ENCODE measurements at regions not wholly inside any gene's neighbourhood (a gene's known extent, or its start where the extent isn't known, plus 50 kb on each side); places are given as distances from the start of the nearest gene placed in this dataset.
A peak's percentile ranks its signal among the peaks of the same experiment; 100 is the strongest.

GRCh38 chr10:131685576-131685975 is 215.2 kb upstream of the PPP2R2D start:
- Mint-ChIP-seq H3K27me3 (peaks cover 3% of the 10 kb centered on the region), H3K36me3 (no peaks in the 10 kb centered on the region), H3K27ac (no peak overlapping the region), H3K4me3 (no peak overlapping the region), H3K4me1 (ENCODE audit: low read depth) (no peaks in the 10 kb centered on the region), H3K9me3 (ENCODE audit: low read depth) (no peaks in the 10 kb centered on the region)

GRCh38 chr10:131686781-131687420 is 213.9 kb upstream of the PPP2R2D start:
- Mint-ChIP-seq H3K4me3 (no peak overlapping the region), H3K27ac (no peak overlapping the region), H3K27me3 (peaks cover 5% of the 10 kb centered on the region), H3K9me3 (ENCODE audit: low read depth) (no peaks in the 10 kb centered on the region), H3K4me1 (ENCODE audit: low read depth) (no peaks in the 10 kb centered on the region), H3K36me3 (no peaks in the 10 kb centered on the region)

- Mint-ChIP-seq H3K36me3 (no peaks in the 10 kb centered on the region), H3K27me3 (peaks cover 9% of the 10 kb centered on the region), H3K4me1 (ENCODE audit: low read depth) (no peaks in the 10 kb centered on the region), H3K27ac (no peak overlapping the region), H3K9me3 (ENCODE audit: low read depth) (no peaks in the 10 kb centered on the region), H3K4me3 (no peak overlapping the region)
Observed at GRCh38 chr10:131688304-131688703, 212.5 kb upstream of the PPP2R2D start.

- Mint-ChIP-seq H3K4me1 (ENCODE audit: low read depth) (no peaks in the 10 kb centered on the region), H3K27ac (no peak overlapping the region), H3K4me3 (no peak overlapping the region), H3K36me3 (no peaks in the 10 kb centered on the region), H3K27me3 (peaks cover 10% of the 10 kb centered on the region), H3K9me3 (ENCODE audit: low read depth) (no peaks in the 10 kb centered on the region)
Observed at GRCh38 chr10:131689016-131689415, 211.8 kb upstream of the PPP2R2D start.

GRCh38 chr10:131689486-131689885 is 211.3 kb upstream of the PPP2R2D start:
- H3K9me3 Mint-ChIP-seq (ENCODE audit: low read depth), result no peaks in the 10 kb centered on the region
- H3K27me3 Mint-ChIP-seq, result peaks cover 10% of the 10 kb centered on the region
- no peaks in the 10 kb centered on the region for H3K4me1 Mint-ChIP-seq (ENCODE audit: low read depth)
- no peaks in the 10 kb centered on the region for H3K36me3 Mint-ChIP-seq
- no peak overlapping the region for H3K27ac Mint-ChIP-seq
- H3K4me3 Mint-ChIP-seq, result no peak overlapping the region

GRCh38 chr10:131689954-131690757 is 210.7 kb upstream of the PPP2R2D start:
- Mint-ChIP-seq H3K36me3 (no peaks in the 10 kb centered on the region), H3K9me3 (ENCODE audit: low read depth) (no peaks in the 10 kb centered on the region), H3K27me3 (peaks cover 10% of the 10 kb centered on the region), H3K27ac (no peak overlapping the region), H3K4me3 (no peak overlapping the region), H3K4me1 (ENCODE audit: low read depth) (no peaks in the 10 kb centered on the region)

- Mint-ChIP-seq H3K4me1 (ENCODE audit: low read depth) (no peaks in the 10 kb centered on the region), H3K27me3 (peaks cover 10% of the 10 kb centered on the region), H3K27ac (peak overlapping the region; percentile 46), H3K36me3 (no peaks in the 10 kb centered on the region), H3K4me3 (no peak overlapping the region), H3K9me3 (ENCODE audit: low read depth) (no peaks in the 10 kb centered on the region)
Observed at GRCh38 chr10:131690805-131691239, 210.0 kb upstream of the PPP2R2D start.

- no peaks in the 10 kb centered on the region for H3K9me3 Mint-ChIP-seq (ENCODE audit: low read depth)
- H3K4me3 Mint-ChIP-seq, result no peak overlapping the region
- no peaks in the 10 kb centered on the region for H3K36me3 Mint-ChIP-seq
- no peaks in the 10 kb centered on the region for H3K4me1 Mint-ChIP-seq (ENCODE audit: low read depth)
- H3K27me3 Mint-ChIP-seq, result peaks cover 12% of the 10 kb centered on the region
- no peak overlapping the region for H3K27ac Mint-ChIP-seq
Observed at GRCh38 chr10:131691481-131692090, 209.2 kb upstream of the PPP2R2D start.

- H3K4me1 Mint-ChIP-seq (ENCODE audit: low read depth), result no peaks in the 10 kb centered on the region
- no peak overlapping the region for H3K4me3 Mint-ChIP-seq
- H3K27me3 Mint-ChIP-seq, result peaks cover 12% of the 10 kb centered on the region
- H3K36me3 Mint-ChIP-seq, result no peaks in the 10 kb centered on the region
- H3K27ac Mint-ChIP-seq, result no peak overlapping the region
- H3K9me3 Mint-ChIP-seq (ENCODE audit: low read depth), result no peaks in the 10 kb centered on the region
Observed at GRCh38 chr10:131692176-131692575, 208.6 kb upstream of the PPP2R2D start.

GRCh38 chr10:131692686-131693334 is 208.0 kb upstream of the PPP2R2D start:
- Mint-ChIP-seq H3K27ac (no peak overlapping the region), H3K36me3 (no peaks in the 10 kb centered on the region), H3K27me3 (peaks cover 12% of the 10 kb centered on the region), H3K4me1 (ENCODE audit: low read depth) (no peaks in the 10 kb centered on the region), H3K9me3 (ENCODE audit: low read depth) (no peaks in the 10 kb centered on the region), H3K4me3 (no peak overlapping the region)

GRCh38 chr10:131693766-131694165 is 207.0 kb upstream of the PPP2R2D start:
- H3K36me3 Mint-ChIP-seq, result no peaks in the 10 kb centered on the region
- H3K27me3 Mint-ChIP-seq, result peaks cover 14% of the 10 kb centered on the region
- no peaks in the 10 kb centered on the region for H3K4me1 Mint-ChIP-seq (ENCODE audit: low read depth)
- no peaks in the 10 kb centered on the region for H3K9me3 Mint-ChIP-seq (ENCODE audit: low read depth)
- H3K27ac Mint-ChIP-seq, result no peak overlapping the region
- H3K4me3 Mint-ChIP-seq, result no peak overlapping the region

GRCh38 chr10:131694168-131694780 is 206.5 kb upstream of the PPP2R2D start:
- H3K27me3 Mint-ChIP-seq, result peaks cover 14% of the 10 kb centered on the region
- no peaks in the 10 kb centered on the region for H3K4me1 Mint-ChIP-seq (ENCODE audit: low read depth)
- no peak overlapping the region for H3K4me3 Mint-ChIP-seq
- H3K27ac Mint-ChIP-seq, result no peak overlapping the region
- no peaks in the 10 kb centered on the region for H3K9me3 Mint-ChIP-seq (ENCODE audit: low read depth)
- H3K36me3 Mint-ChIP-seq, result no peaks in the 10 kb centered on the region

GRCh38 chr10:131694781-131695495 is 205.9 kb upstream of the PPP2R2D start:
- no peak overlapping the region for H3K4me3 Mint-ChIP-seq
- H3K4me1 Mint-ChIP-seq (ENCODE audit: low read depth), result no peaks in the 10 kb centered on the region
- no peak overlapping the region for H3K27ac Mint-ChIP-seq
- no peaks in the 10 kb centered on the region for H3K36me3 Mint-ChIP-seq
- no peaks in the 10 kb centered on the region for H3K9me3 Mint-ChIP-seq (ENCODE audit: low read depth)
- H3K27me3 Mint-ChIP-seq, result peaks cover 14% of the 10 kb centered on the region

- Mint-ChIP-seq H3K4me3 (no peak overlapping the region), H3K4me1 (ENCODE audit: low read depth) (no peaks in the 10 kb centered on the region), H3K9me3 (ENCODE audit: low read depth) (no peaks in the 10 kb centered on the region), H3K36me3 (no peaks in the 10 kb centered on the region), H3K27me3 (peaks cover 10% of the 10 kb centered on the region), H3K27ac (no peak overlapping the region)
Observed at GRCh38 chr10:131695496-131696165, 205.2 kb upstream of the PPP2R2D start.

Measured in activated naive CD8-positive, alpha-beta T cell (primary cell).